Heart left ventricle (tissue), 16 donors: ENCODE measurements at regions not wholly inside any gene's neighbourhood (a gene's known extent, or its start where the extent isn't known, plus 50 kb on each side); places are given as distances from the start of the nearest gene placed in this dataset.

Source experiments
- ATAC-seq, 4 donors: fragments of 200-7000 bp; cut with Tn5 transposase; one replicate each; pipeline ENCODE4 v1.9.1; 2020 to 2022; ENCODE audit warnings: moderate library complexity in 4 of 4, mild to moderate bottlenecking in 3 of 4, moderate number of reproducible peaks in 1 of 4
- DNase-seq, 5 donors: peaks; one replicate each; pipeline ENCODE4 v3.0.0-alpha.2; 2020
- H3K27ac ChIP-seq, 12 donors: fragments of 200-600 bp; sonication (generic) in 4 of 12; one replicate each; pipeline versions ENCODE4 v1.5.0 to v1.8.0; 2016 to 2022; ENCODE audit warnings: mild to moderate bottlenecking in 2 of 12
- H3K27me3 ChIP-seq, 9 donors: fragments of 200-600 bp; sonication (generic) in 2 of 9; one replicate each; pipeline versions ENCODE4 v1.5.1 to v1.8.0; 2016 to 2022; ENCODE audit warnings: mild to moderate bottlenecking in 3 of 9
- H3K36me3 ChIP-seq, 9 donors: fragments of 200-600 bp; sonication (generic) in 2 of 9; one replicate each; pipeline versions ENCODE4 v1.5.0 to v1.8.0; 2018 to 2022; ENCODE audit warnings: mild to moderate bottlenecking in 2 of 9
- H3K4me1 ChIP-seq, 12 donors: fragments of 200-600 bp; sonication (generic) in 4 of 12; one replicate each; pipeline versions ENCODE4 v1.5.0 to v1.8.0; 2016 to 2022; ENCODE audit warnings: mild to moderate bottlenecking in 3 of 12
- H3K4me3 ChIP-seq, 12 donors: fragments of 200-600 bp; sonication (generic) in 4 of 12; one replicate each; pipeline versions ENCODE4 v1.5.0 to v1.8.0; 2017 to 2022; ENCODE audit warnings: mild to moderate bottlenecking in 9 of 12, moderate library complexity in 4 of 12
- H3K9me3 ChIP-seq, 12 donors: fragments of 200-600 bp; sonication (generic) in 4 of 12; one replicate each; pipeline versions ENCODE4 v1.5.0 to v1.8.0; 2016 to 2022; ENCODE audit warnings: mild to moderate bottlenecking in 1 of 12
- CTCF ChIP-seq, 12 donors: fragments of 200-600 bp; sonication (generic) in 4 of 12; IDR thresholded peaks; one replicate each; pipeline versions ENCODE4 v1.5.0 to v1.8.0; 2018 to 2022; ENCODE audit warnings: antibody characterized with exemption in 12 of 12, mild to moderate bottlenecking in 5 of 12
- POLR2A ChIP-seq, 2 donors: fragments of 450-650 bp; IDR thresholded peaks; one replicate each; pipeline ENCODE4 v1.6.1; 2017; ENCODE audit warnings: antibody characterized with exemption in 2 of 2, mild to moderate bottlenecking in 2 of 2, moderate library complexity in 2 of 2
- WGBS, 4 donors: extraction: QIAGEN DNeasy Blood & Tissue Kit in 2 of 4; methylation state at CpG; one replicate each; pipeline versions ENCODE4 v1.1.5 to v1.1.7; 2013 to 2018; 5-methylcytosine and 5-hydroxymethylcytosine counted together
- intact Hi-C, 10 donors: fragments of 100-400 bp; cut with DNase I; formaldehyde crosslinking; loops; one replicate each; pipeline versions ENCODE4 v1.11.1 to v1.14.2; 2022
- donor health status: ischemic (EF 13 %, LVEDD 7.1; RV severe dilation, severe dysfunction).
- donor health status: healthy with polysubstance abuse.
- donor health status: DM: no; HTN: yes; CAD: no.
- donor health status: DM: no; HTN: no; CAD: no.
- donor health status: ischemic (EF 25% LVEDD 6.9; RV normal size, moderate dysfunction).
- donor health status: ischemic (EF 25% LVEDD 5.7; RV mildly dilated, moderate dysfunction).
- donor health status: healthy.
- donor health status: DM: yes; HTN: yes; CAD: no.
- donor health status: ischemic (EF 35%, LVEDD 5.7; RV mildly dilated, moderate dysfunction).
- donor health status: nonischemic (EF 11% LVEDD 7.7; RV severe dilation, severe dysfunction).
- donor health status: DM: yes; HTN: yes; CAD: no.
- donor health status: PGD.
- donor health status: ischemic (EF 29% LVEDD 5.4; RV normal size, mild dysfunction).
- donor health status: nonischemic (EF 23%, LVEDD 6.1; RV moderate dilation, normal function).

- DNase-seq: no peak
- H3K27ac ChIP-seq: no peak overlapping the region
Measured at GRCh38 chr5:88940713-88941112, 57.7 kb upstream of the MEF2C start.

GRCh38 chr5:88939300-88939699 lies 56.3 kb upstream of the MEF2C start:
- DNase-seq (no peak), ATAC-seq (no peak)
- TF ChIP-seq CTCF (IDR thresholded peaks at IDR 0.05) (no peak), POLR2A (IDR thresholded peaks at IDR 0.05) (no peak)
- no peaks in the 10 kb centered on the region for H3K27me3 ChIP-seq
- H3K4me3 ChIP-seq: no peak overlapping the region
- intact Hi-C loops: no loop called here
- H3K4me1 ChIP-seq: peaks cover 0 to 21% (median 0%) of the 10 kb centered on the region in 12 donors
- no peaks in the 10 kb centered on the region for H3K36me3 ChIP-seq
- H3K9me3 ChIP-seq: no peaks in the 10 kb centered on the region
- WGBS, 4 donors: 95 to 97% (median 97%) methylated on average over 2 of the region's 2 CpGs
- no peak overlapping the region for H3K27ac ChIP-seq

More at GRCh38 chr5:88940713-88941112, 57.7 kb upstream of the MEF2C start:
- no peak for ATAC-seq
- Histone ChIP-seq H3K4me1 (peaks cover 0 to 21% (median 0%) of the 10 kb centered on the region in 12 donors), H3K27me3 (no peaks in the 10 kb centered on the region), H3K9me3 (no peaks in the 10 kb centered on the region), H3K36me3 (no peaks in the 10 kb centered on the region), H3K4me3 (no peak overlapping the region)
- TF ChIP-seq POLR2A (IDR thresholded peaks at IDR 0.05) (no peak), CTCF (IDR thresholded peaks at IDR 0.05) (no peak)
- intact Hi-C loops: no loop called here
- 90 to 97% (median 93%) methylated on average over 1 of the region's 1 CpG for WGBS, 4 donors

- DNase-seq (no peak), ATAC-seq (no peak)
- H3K27me3 ChIP-seq: no peaks in the 10 kb centered on the region
- no peaks in the 10 kb centered on the region for H3K9me3 ChIP-seq
- peak overlapping the region in 5 of 12 donors; percentile 3 to 42 (median 18) for H3K27ac ChIP-seq
- intact Hi-C loops: no loop called here
- TF ChIP-seq POLR2A (IDR thresholded peaks at IDR 0.05): no peak
- TF ChIP-seq CTCF (IDR thresholded peaks at IDR 0.05): no peak
- no peaks in the 10 kb centered on the region for H3K36me3 ChIP-seq
- peaks cover 0 to 21% (median 0%) of the 10 kb centered on the region in 12 donors for H3K4me1 ChIP-seq
- WGBS, 4 donors: 67 to 88% (median 77%) methylated on average over 3 of the region's 3 CpGs
- H3K4me3 ChIP-seq: no peak overlapping the region
Measured at GRCh38 chr5:88938488-88938887, 55.5 kb upstream of the MEF2C start.

GRCh38 chr5:88937406-88937805 lies 54.4 kb upstream of the MEF2C start:
- DNase-seq: no peak

More at GRCh38 chr5:88937406-88937805, 54.4 kb upstream of the MEF2C start:
- no peak for TF ChIP-seq POLR2A (IDR thresholded peaks at IDR 0.05)
- TF ChIP-seq CTCF (IDR thresholded peaks at IDR 0.05): no peak
- Histone ChIP-seq H3K9me3 (no peaks in the 10 kb centered on the region), H3K4me1 (peaks cover 0 to 21% (median 0%) of the 10 kb centered on the region in 12 donors), H3K36me3 (no peaks in the 10 kb centered on the region), H3K27me3 (no peaks in the 10 kb centered on the region), H3K27ac (no peak overlapping the region), H3K4me3 (no peak overlapping the region)
- no peak for ATAC-seq
- 95 to 98% (median 96%) methylated on average over 5 of the region's 5 CpGs for WGBS, 4 donors
- intact Hi-C loops: no loop called here
